ENCODE measurements at regions not wholly inside any gene's neighbourhood (a gene's known extent, or its start where the extent isn't known, plus 50 kb on each side); places are given as distances from the start of the nearest gene placed in this dataset.
"Not testable (repeated sequence)": the region's sequence is repeated elsewhere in the genome, so short reads cannot be mapped to it uniquely, and the experiment has no call there.

DNA sequence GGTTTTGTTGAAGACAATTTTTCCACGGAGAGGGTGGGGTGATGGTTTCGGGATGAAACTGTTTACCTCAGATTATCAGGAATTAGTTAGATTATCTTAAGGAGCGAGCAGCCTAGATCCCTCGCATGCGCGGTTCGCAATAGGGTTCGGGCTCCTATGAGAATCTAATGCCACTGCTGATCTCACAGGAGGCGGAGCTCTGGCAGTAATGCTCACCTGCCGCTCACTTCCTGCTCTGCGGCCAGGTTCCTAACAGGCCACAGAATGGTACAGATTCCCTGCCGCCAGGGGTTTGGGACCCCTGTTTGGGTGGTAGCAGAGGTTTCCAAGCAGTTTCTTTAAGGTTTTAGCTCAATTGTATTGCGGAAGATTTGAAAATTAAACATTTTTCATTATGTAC lies 439.8 kb upstream of the OR4E1 start:
- ChIA-PET CTCF (interaction anchor here (0.6 kb wide), 1 partner anchor 221 kb away, joined by 3 read pairs; no protein-coding TSS in a partner anchor), POLR2A (no interaction called here)
- TF ChIP-seq ZNF384 (IDR thresholded peaks at IDR 0.05) (no peak), NFRKB (IDR thresholded peaks at IDR 0.05) (no peak), HDGF (IDR thresholded peaks at IDR 0.05; ENCODE audit: borderline replicate concordance) (no peak), SP1 (IDR thresholded peaks at IDR 0.05) (no peak), FOXA1 (IDR thresholded peaks at IDR 0.05) (no peak), BHLHE40 (IDR thresholded peaks at IDR 0.05; ENCODE audit: borderline replicate concordance) (no peak), TARDBP (IDR thresholded peaks at IDR 0.05) (no peak), L3MBTL2 (conservative IDR thresholded peaks at IDR 0.05) (no peak), CTBP1 (IDR thresholded peaks at IDR 0.05; ENCODE audit: borderline replicate concordance) (no peak), FOXK2 (IDR thresholded peaks at IDR 0.05) (no peak)
- TF ChIP-seq, protein P1, sequence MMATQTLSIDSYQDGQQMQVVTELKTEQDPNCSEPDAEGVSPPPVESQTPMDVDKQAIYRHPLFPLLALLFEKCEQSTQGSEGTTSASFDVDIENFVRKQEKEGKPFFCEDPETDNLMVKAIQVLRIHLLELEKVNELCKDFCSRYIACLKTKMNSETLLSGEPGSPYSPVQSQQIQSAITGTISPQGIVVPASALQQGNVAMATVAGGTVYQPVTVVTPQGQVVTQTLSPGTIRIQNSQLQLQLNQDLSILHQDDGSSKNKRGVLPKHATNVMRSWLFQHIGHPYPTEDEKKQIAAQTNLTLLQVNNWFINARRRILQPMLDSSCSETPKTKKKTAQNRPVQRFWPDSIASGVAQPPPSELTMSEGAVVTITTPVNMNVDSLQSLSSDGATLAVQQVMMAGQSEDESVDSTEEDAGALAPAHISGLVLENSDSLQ (IDR thresholded peaks at IDR 0.05) = no peak
- DNase-seq (ENCODE audit: extremely low spot score) = no peak

GRCh38 chr14:22112004-22112403 lies 438.4 kb upstream of the OR4E1 start:
- TF ChIP-seq L3MBTL2 (conservative IDR thresholded peaks at IDR 0.05) (no peak), ZNF384 (IDR thresholded peaks at IDR 0.05) (no peak)
- ChIA-PET POLR2A (no interaction called here), CTCF (interaction anchor here (0.6 to 1.6 kb wide), 5 partner anchors 12 to 116 kb away, joined by 3 to 7 read pairs (median 3); no protein-coding TSS in a partner anchor)
- DNase-seq (ENCODE audit: extremely low spot score) = peak; percentile 22

- TF ChIP-seq LEF1 (IDR thresholded peaks at IDR 0.05; ENCODE audit: borderline replicate concordance) (no peak), L3MBTL2 (conservative IDR thresholded peaks at IDR 0.05) (no peak), HDGF (IDR thresholded peaks at IDR 0.05; ENCODE audit: borderline replicate concordance) (no peak), ZNF384 (IDR thresholded peaks at IDR 0.05) (no peak)
Measured at GRCh38 chr14:22107753-22108152, 434.1 kb upstream of the OR4E1 start.

DNA sequence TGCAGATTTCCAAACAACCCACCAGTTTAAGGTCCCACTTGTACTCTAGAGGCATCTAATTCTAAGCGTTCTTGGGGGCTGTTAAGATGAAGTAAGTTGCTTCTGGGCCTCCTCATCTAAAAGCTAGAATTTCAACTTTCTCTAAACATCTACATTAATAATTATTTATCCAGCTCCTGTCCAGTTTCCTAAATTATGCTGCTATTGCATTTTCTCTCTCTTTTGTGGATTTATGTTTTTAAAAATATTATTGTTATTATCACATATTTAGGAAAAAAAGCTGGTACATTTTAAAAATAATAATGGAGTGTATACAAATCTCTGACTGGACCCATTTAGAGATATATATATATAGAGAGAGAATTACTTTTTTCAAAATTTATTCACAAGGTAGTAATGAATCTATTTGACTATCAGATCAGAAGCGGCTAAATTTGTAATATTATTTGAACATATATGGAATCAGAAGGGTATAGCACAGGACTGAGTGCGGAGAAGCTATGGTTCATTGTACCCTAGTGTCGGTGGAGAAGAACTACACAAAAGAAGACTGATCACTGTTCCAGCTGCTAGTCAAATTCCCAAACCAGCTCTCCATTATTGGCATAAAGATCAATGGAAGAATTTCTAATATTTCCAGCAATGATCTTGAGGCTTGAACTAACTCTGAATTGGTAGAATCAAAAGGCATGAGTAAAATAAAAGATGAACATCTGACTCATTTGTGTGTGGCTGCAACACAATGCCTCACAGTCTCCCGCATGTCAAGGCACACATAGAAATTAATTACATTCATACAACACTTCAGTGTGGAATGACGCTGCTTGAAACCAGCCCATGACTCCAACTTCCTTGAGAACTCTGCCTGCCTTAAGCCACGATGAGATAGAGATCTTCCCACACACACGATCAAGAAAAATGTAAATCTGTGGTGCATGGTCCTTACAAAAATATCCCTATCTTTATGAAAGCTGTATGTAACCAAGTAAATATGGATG lies 433.4 kb upstream of the OR4E1 start:
- CTCF ChIA-PET = interaction anchor here (0.8 kb wide), 1 partner anchor 12 kb away, joined by 3 read pairs; no protein-coding TSS in a partner anchor
- no peak for DNase-seq (ENCODE audit: extremely low spot score)
- POLR2A ChIA-PET = no interaction called here
- no peak for TF ChIP-seq ARNT (IDR thresholded peaks at IDR 0.05)
- TF ChIP-seq TARDBP (IDR thresholded peaks at IDR 0.05) = no peak

More at GRCh38 chr14:22107753-22108152, 434.1 kb upstream of the OR4E1 start:
- POLR2A ChIA-PET = no interaction called here
- no peak for DNase-seq (ENCODE audit: extremely low spot score)
- CTCF ChIA-PET = no interaction called here

- no peak for TF ChIP-seq ARNT (IDR thresholded peaks at IDR 0.05)
- no peak for TF ChIP-seq L3MBTL2 (conservative IDR thresholded peaks at IDR 0.05)
- no peak for TF ChIP-seq FOXA1 (IDR thresholded peaks at IDR 0.05)
- TF ChIP-seq TARDBP (IDR thresholded peaks at IDR 0.05) = no peak
- no peak for TF ChIP-seq HDGF (IDR thresholded peaks at IDR 0.05; ENCODE audit: borderline replicate concordance)
- no peak for TF ChIP-seq CTBP1 (IDR thresholded peaks at IDR 0.05; ENCODE audit: borderline replicate concordance)
- no peak for TF ChIP-seq NFRKB (IDR thresholded peaks at IDR 0.05)
- TF ChIP-seq, protein P1 (IDR thresholded peaks at IDR 0.05) = no peak
- TF ChIP-seq LEF1 (IDR thresholded peaks at IDR 0.05; ENCODE audit: borderline replicate concordance) = no peak
- no peak for TF ChIP-seq ELF4 (IDR thresholded peaks at IDR 0.05)
- TF ChIP-seq ZNF384 (IDR thresholded peaks at IDR 0.05) = no peak
- TF ChIP-seq SUZ12 (IDR thresholded peaks at IDR 0.05) = no peak
- TF ChIP-seq FOXM1 (IDR thresholded peaks at IDR 0.05; ENCODE audit: borderline replicate concordance) = no peak
- no peak for TF ChIP-seq BHLHE40 (IDR thresholded peaks at IDR 0.05; ENCODE audit: borderline replicate concordance)
- no peak for TF ChIP-seq SP1 (IDR thresholded peaks at IDR 0.05)
- no peak for TF ChIP-seq FOXK2 (IDR thresholded peaks at IDR 0.05)
- no peak for DNase-seq (ENCODE audit: extremely low spot score)
- CTCF ChIA-PET = interaction anchor here (0.6 kb wide), 1 partner anchor 210 kb away, joined by 3 read pairs; no protein-coding TSS in a partner anchor
- POLR2A ChIA-PET = no interaction called here
Measured at GRCh38 chr14:22105624-22106006, 432.0 kb upstream of the OR4E1 start.

DNA sequence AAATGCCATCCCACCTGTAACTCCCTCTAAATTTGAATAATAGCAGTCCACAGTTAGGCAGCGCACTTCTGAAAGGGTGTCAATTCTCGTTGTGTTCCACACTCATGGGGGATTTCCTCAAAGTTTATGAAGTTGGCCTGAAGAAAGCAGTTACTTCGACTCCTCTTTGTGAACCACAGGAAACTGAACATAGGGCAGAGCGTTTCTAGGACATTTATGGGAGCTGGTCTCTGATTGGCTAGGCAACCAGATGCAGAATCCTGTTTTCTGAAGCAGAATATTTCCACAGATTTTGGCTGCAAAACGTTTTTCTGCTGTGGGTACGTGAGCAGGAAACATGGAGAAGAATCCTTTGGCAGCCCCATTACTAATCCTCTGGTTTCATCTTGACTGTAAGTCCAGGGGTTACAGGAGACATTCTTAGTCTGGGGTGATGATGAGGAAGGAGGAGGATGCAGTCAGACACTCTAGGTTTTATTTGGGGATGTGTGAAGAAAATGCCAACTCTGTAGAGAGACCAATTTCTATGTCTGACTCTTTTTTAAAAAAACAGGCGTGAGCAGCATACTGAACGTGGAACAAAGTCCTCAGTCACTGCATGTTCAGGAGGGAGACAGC lies 431.5 kb upstream of the OR4E1 start:
- no peak for TF ChIP-seq ZNF384 (IDR thresholded peaks at IDR 0.05)
- no peak for TF ChIP-seq FOXA1 (IDR thresholded peaks at IDR 0.05)
- TF ChIP-seq, protein P1 (IDR thresholded peaks at IDR 0.05) = no peak
- no peak for TF ChIP-seq LEF1 (IDR thresholded peaks at IDR 0.05; ENCODE audit: borderline replicate concordance)
- TF ChIP-seq HDGF (IDR thresholded peaks at IDR 0.05; ENCODE audit: borderline replicate concordance) = no peak
- TF ChIP-seq BHLHE40 (IDR thresholded peaks at IDR 0.05; ENCODE audit: borderline replicate concordance) = no peak
- no peak for TF ChIP-seq ELF4 (IDR thresholded peaks at IDR 0.05)
- TF ChIP-seq SP1 (IDR thresholded peaks at IDR 0.05) = no peak
- TF ChIP-seq NFRKB (IDR thresholded peaks at IDR 0.05) = no peak
- no peak for TF ChIP-seq TARDBP (IDR thresholded peaks at IDR 0.05)
- TF ChIP-seq L3MBTL2 (conservative IDR thresholded peaks at IDR 0.05) = no peak
- no peak for TF ChIP-seq CTBP1 (IDR thresholded peaks at IDR 0.05; ENCODE audit: borderline replicate concordance)
- no peak for TF ChIP-seq FOXM1 (IDR thresholded peaks at IDR 0.05; ENCODE audit: borderline replicate concordance)
- TF ChIP-seq ARNT (IDR thresholded peaks at IDR 0.05) = no peak
- TF ChIP-seq SUZ12 (IDR thresholded peaks at IDR 0.05) = no peak
- TF ChIP-seq FOXK2 (IDR thresholded peaks at IDR 0.05) = no peak
- ChIA-PET CTCF (no interaction called here), POLR2A (no interaction called here)
- DNase-seq (ENCODE audit: extremely low spot score) = no peak

- POLR2A ChIA-PET = not testable (repeated sequence)
- CTCF ChIA-PET = interaction anchor here (1.0 kb wide), 1 partner anchor 122 kb away, joined by 8 read pairs; no protein-coding TSS in a partner anchor
Measured at GRCh38 chr14:22100764-22101120, 427.1 kb upstream of the OR4E1 start.

More at GRCh38 chr14:22100764-22101120, 427.1 kb upstream of the OR4E1 start:
- not testable (repeated sequence) for DNase-seq (ENCODE audit: extremely low spot score)

All from HEK293T (cell line).